ENCODE measurements at regions not wholly inside any gene's neighbourhood (a gene's known extent, or its start where the extent isn't known, plus 50 kb on each side); places are given as distances from the start of the nearest gene placed in this dataset.

- Histone ChIP-seq H3K36me3 (ENCODE audit: control insufficient read depth, insufficient read depth, low read length) (no peaks in the 10 kb centered on the region), H4K8ac (ENCODE audit: low read depth in 2 of 2, low read length in 2 of 2) (no peak overlapping the region), H3K14ac (replicated peaks; ENCODE audit: low read depth, low read length) (no peak overlapping the region), H3K18ac (ENCODE audit: low read depth, low read length) (no peak overlapping the region), H2AK5ac (ENCODE audit: low read depth, low read length) (no peak overlapping the region), H2AK9ac (replicated peaks; ENCODE audit: low read depth, low read length, poor library complexity) (no peak overlapping the region), H3K27me3 (ENCODE audit: control insufficient read depth, insufficient read depth, low read length) (no peaks in the 10 kb centered on the region), H3K4me1 (ENCODE audit: control insufficient read depth, insufficient read depth, low read length) (no peaks in the 10 kb centered on the region), H3K4me2 (ENCODE audit: low read depth, low read length) (no peak overlapping the region), H3K9me1 (ENCODE audit: insufficient read depth, low read length) (no peaks in the 10 kb centered on the region), H3K56ac (ENCODE audit: extremely low read depth, insufficient read depth, low read length) (no peak overlapping the region), H4K91ac (ENCODE audit: insufficient read depth, low read depth, low read length) (no peak overlapping the region), H3K23ac (ENCODE audit: low read depth, low read length) (no peak overlapping the region), H3K27ac (ENCODE audit: insufficient read depth, low read length) (no peak overlapping the region), H2BK15ac (ENCODE audit: low read depth, low read length) (no peak overlapping the region), H4K20me1 (ENCODE audit: insufficient read depth, low read length) (no peaks in the 10 kb centered on the region), H4K5ac (ENCODE audit: low read depth, low read length) (no peak overlapping the region), H3K9ac (ENCODE audit: low read depth, low read length) (no peak overlapping the region), H3K4me3 (ENCODE audit: insufficient read depth, low read depth, low read length) (no peak overlapping the region), H2BK120ac (ENCODE audit: low read depth, low read length) (no peak overlapping the region), H2BK20ac (ENCODE audit: low read depth, low read length) (no peak overlapping the region), H3K4ac (ENCODE audit: low read depth, low read length) (no peak overlapping the region), H2AFZ (replicated peaks; ENCODE audit: low read length, poor library complexity) (no peak overlapping the region), H3K79me1 (ENCODE audit: low read depth in 1 of 2, low read length in 2 of 2) (no peaks in the 10 kb centered on the region), H2BK5ac (ENCODE audit: low read depth, low read length, poor library complexity, severe bottlenecking) (no peak overlapping the region), H3K9me3 (ENCODE audit: control insufficient read depth, insufficient read depth, low read length) (peaks cover 60% of the 10 kb centered on the region)
- dilution Hi-C loops (cut with HindIII; ENCODE audit: low sequenced_read_pairs, unreplicated experiment) (no loop called here), in situ Hi-C loops (cut with MboI; ENCODE audit: low sequenced_read_pairs) (no loop called here), intact Hi-C loops (cut with micrococcal nuclease) (no loop called here)
- BruUV-seq (replicated peaks): no TSS peak
- CTCF ChIA-PET: no interaction called here
- DNase-seq (no peak), ATAC-seq (ENCODE audit: low read depth) (no peak)
- TF ChIP-seq CHD1 (IDR thresholded peaks at IDR 0.05; ENCODE audit: low read depth, low read length) (no peak), MAZ (IDR thresholded peaks at IDR 0.05; ENCODE audit: borderline replicate concordance, low read depth, low read length) (no peak)
- POLR2A ChIA-PET (ENCODE audit: unreplicated experiment): no interaction called here
- 66% methylated on average over 8 of the region's 21 CpGs; no CpG with 5 or more reads in 1 of the 2 experiments for whole genome bisulfite sequencing, 2 experiments (ENCODE audit: extremely low coverage in 2 of 2, insufficient read length in 1 of 2)
Measured at GRCh38 chr22:49017482-49018329, 810.0 kb downstream of the BRD1 start.

All from IMR-90 (cell line).